ENCODE measurements at regions not wholly inside any gene's neighbourhood (a gene's known extent, or its start where the extent isn't known, plus 50 kb on each side); places are given as distances from the start of the nearest gene placed in this dataset.

- Histone ChIP-seq H3K4ac (ENCODE audit: low read depth in 1 of 2, low read length in 2 of 2) (no peak overlapping the region), H3K4me3 (ENCODE audit: insufficient read depth in 1 of 2, low read depth in 1 of 2, low read length in 2 of 2) (no peak overlapping the region), H4K91ac (ENCODE audit: low read length) (no peak overlapping the region), H2BK12ac (ENCODE audit: low read length in 2 of 2) (no peak overlapping the region), H2AFZ (ENCODE audit: low read depth, low read length) (no peak overlapping the region), H2BK5ac (ENCODE audit: low read depth, low read length, poor library complexity, severe bottlenecking) (no peak overlapping the region), H3K9ac (ENCODE audit: low read length) (no peak overlapping the region), H3K79me1 (replicated peaks; ENCODE audit: low read length, poor library complexity, severe bottlenecking) (no peaks in the 10 kb centered on the region), H2AK5ac (ENCODE audit: low read length, severe bottlenecking) (no peak overlapping the region), H2BK120ac (ENCODE audit: low read depth, low read length) (no peak overlapping the region), H3K18ac (ENCODE audit: low read depth in 1 of 2, low read length in 2 of 2) (no peak overlapping the region), H3K4me2 (ENCODE audit: low read length, poor library complexity, severe bottlenecking) (no peak overlapping the region), H3K23ac (ENCODE audit: low read length in 2 of 2) (no peak overlapping the region), H3K9me3 (ENCODE audit: control insufficient read depth, low read length) (peaks cover 8% of the 10 kb centered on the region), H3K4me1 (ENCODE audit: control insufficient read depth, insufficient read depth, low read depth, low read length) (no peaks in the 10 kb centered on the region), H3K27ac (ENCODE audit: low read length, poor library complexity, severe bottlenecking) (no peak overlapping the region), H4K8ac (ENCODE audit: low read length) (no peak overlapping the region), H3K14ac (ENCODE audit: low read length in 2 of 2) (no peak overlapping the region), H3K36me3 (ENCODE audit: control insufficient read depth in 1 of 2, insufficient read depth in 2 of 2, low read depth in 1 of 2, low read length in 2 of 2) (no peaks in the 10 kb centered on the region), H2BK15ac (ENCODE audit: low read depth, poor library complexity, severe bottlenecking) (no peak overlapping the region), H3K27me3 (ENCODE audit: control insufficient read depth in 1 of 2, insufficient read depth in 1 of 2, low read length in 2 of 2) (no peaks in the 10 kb centered on the region)
- DNase-seq = no peak
- 78% methylated on average over 3 of the region's 4 CpGs for WGBS
Observed at GRCh38 chr15:45995800-45996199, 361.0 kb downstream of the SQOR start.

- Histone ChIP-seq H3K14ac (ENCODE audit: low read length in 2 of 2) (no peak overlapping the region), H3K4ac (ENCODE audit: low read depth in 1 of 2, low read length in 2 of 2) (no peak overlapping the region), H3K9ac (ENCODE audit: low read length) (no peak overlapping the region), H3K27me3 (ENCODE audit: control insufficient read depth in 1 of 2, insufficient read depth in 1 of 2, low read length in 2 of 2) (no peaks in the 10 kb centered on the region), H2AFZ (ENCODE audit: low read depth, low read length) (no peak overlapping the region), H3K23ac (ENCODE audit: low read length in 2 of 2) (no peak overlapping the region), H4K8ac (ENCODE audit: low read length) (no peak overlapping the region), H4K91ac (ENCODE audit: low read length) (no peak overlapping the region), H3K4me3 (ENCODE audit: insufficient read depth in 1 of 2, low read depth in 1 of 2, low read length in 2 of 2) (no peak overlapping the region), H3K27ac (ENCODE audit: low read length, poor library complexity, severe bottlenecking) (no peak overlapping the region), H2BK120ac (ENCODE audit: low read depth, low read length) (no peak overlapping the region), H2BK15ac (ENCODE audit: low read depth, poor library complexity, severe bottlenecking) (no peak overlapping the region), H2BK12ac (ENCODE audit: low read length in 2 of 2) (no peak overlapping the region), H2AK5ac (ENCODE audit: low read length, severe bottlenecking) (no peak overlapping the region), H3K4me2 (ENCODE audit: low read length, poor library complexity, severe bottlenecking) (no peak overlapping the region), H3K36me3 (ENCODE audit: control insufficient read depth in 1 of 2, insufficient read depth in 2 of 2, low read depth in 1 of 2, low read length in 2 of 2) (no peaks in the 10 kb centered on the region), H2BK5ac (ENCODE audit: low read depth, low read length, poor library complexity, severe bottlenecking) (no peak overlapping the region), H3K9me3 (ENCODE audit: control insufficient read depth, low read length) (peaks cover 72% of the 10 kb centered on the region), H3K79me1 (replicated peaks; ENCODE audit: low read length, poor library complexity, severe bottlenecking) (no peaks in the 10 kb centered on the region), H3K18ac (ENCODE audit: low read depth in 1 of 2, low read length in 2 of 2) (no peak overlapping the region), H3K4me1 (ENCODE audit: control insufficient read depth, insufficient read depth, low read depth, low read length) (no peaks in the 10 kb centered on the region)
- 88% methylated on average over 3 of the region's 3 CpGs for WGBS
- DNase-seq = no peak
Observed at GRCh38 chr15:46014532-46014931, 379.7 kb downstream of the SQOR start.

GRCh38 chr15:46034755-46035154 is 399.9 kb downstream of the SQOR start:
- H4K91ac ChIP-seq (ENCODE audit: low read length) = no peak overlapping the region
- H4K8ac ChIP-seq (ENCODE audit: low read length) = no peak overlapping the region
- no peak overlapping the region for H2BK12ac ChIP-seq (ENCODE audit: low read length in 2 of 2)
- H3K23ac ChIP-seq (ENCODE audit: low read length in 2 of 2) = no peak overlapping the region
- H3K18ac ChIP-seq (ENCODE audit: low read depth in 1 of 2, low read length in 2 of 2) = no peak overlapping the region
- no peaks in the 10 kb centered on the region for H3K79me1 ChIP-seq (replicated peaks; ENCODE audit: low read length, poor library complexity, severe bottlenecking)
- no peak overlapping the region for H3K4ac ChIP-seq (ENCODE audit: low read depth in 1 of 2, low read length in 2 of 2)
- no peak overlapping the region for H2BK5ac ChIP-seq (ENCODE audit: low read depth, low read length, poor library complexity, severe bottlenecking)
- H3K4me3 ChIP-seq (ENCODE audit: insufficient read depth in 1 of 2, low read depth in 1 of 2, low read length in 2 of 2) = no peak overlapping the region
- no peak for DNase-seq
- no peak overlapping the region for H2BK120ac ChIP-seq (ENCODE audit: low read depth, low read length)
- H2BK15ac ChIP-seq (ENCODE audit: low read depth, poor library complexity, severe bottlenecking) = no peak overlapping the region
- H3K27ac ChIP-seq (ENCODE audit: low read length, poor library complexity, severe bottlenecking) = no peak overlapping the region
- no peak overlapping the region for H2AK5ac ChIP-seq (ENCODE audit: low read length, severe bottlenecking)
- H3K4me2 ChIP-seq (ENCODE audit: low read length, poor library complexity, severe bottlenecking) = no peak overlapping the region
- H3K14ac ChIP-seq (ENCODE audit: low read length in 2 of 2) = no peak overlapping the region
- H3K9ac ChIP-seq (ENCODE audit: low read length) = no peak overlapping the region
- H3K36me3 ChIP-seq (ENCODE audit: control insufficient read depth in 1 of 2, insufficient read depth in 2 of 2, low read depth in 1 of 2, low read length in 2 of 2) = no peaks in the 10 kb centered on the region
- H3K27me3 ChIP-seq (ENCODE audit: control insufficient read depth in 1 of 2, insufficient read depth in 1 of 2, low read length in 2 of 2) = no peaks in the 10 kb centered on the region
- no peak overlapping the region for H2AFZ ChIP-seq (ENCODE audit: low read depth, low read length)
- peaks cover 16% of the 10 kb centered on the region for H3K9me3 ChIP-seq (ENCODE audit: control insufficient read depth, low read length)
- WGBS = 89% methylated on average over 2 of the region's 2 CpGs
- no peaks in the 10 kb centered on the region for H3K4me1 ChIP-seq (ENCODE audit: control insufficient read depth, insufficient read depth, low read depth, low read length)

- DNase-seq = no peak
- Histone ChIP-seq H3K4ac (ENCODE audit: low read depth in 1 of 2, low read length in 2 of 2) (no peak overlapping the region), H3K27ac (ENCODE audit: low read length, poor library complexity, severe bottlenecking) (no peak overlapping the region), H2BK120ac (ENCODE audit: low read depth, low read length) (no peak overlapping the region), H3K9me3 (ENCODE audit: control insufficient read depth, low read length) (no peaks in the 10 kb centered on the region), H4K91ac (ENCODE audit: low read length) (no peak overlapping the region), H2BK15ac (ENCODE audit: low read depth, poor library complexity, severe bottlenecking) (no peak overlapping the region), H2AFZ (ENCODE audit: low read depth, low read length) (no peak overlapping the region), H3K4me2 (ENCODE audit: low read length, poor library complexity, severe bottlenecking) (no peak overlapping the region), H3K18ac (ENCODE audit: low read depth in 1 of 2, low read length in 2 of 2) (no peak overlapping the region), H2AK5ac (ENCODE audit: low read length, severe bottlenecking) (no peak overlapping the region), H3K4me3 (ENCODE audit: insufficient read depth in 1 of 2, low read depth in 1 of 2, low read length in 2 of 2) (no peak overlapping the region), H4K8ac (ENCODE audit: low read length) (no peak overlapping the region), H3K27me3 (ENCODE audit: control insufficient read depth in 1 of 2, insufficient read depth in 1 of 2, low read length in 2 of 2) (no peaks in the 10 kb centered on the region), H3K79me1 (replicated peaks; ENCODE audit: low read length, poor library complexity, severe bottlenecking) (no peaks in the 10 kb centered on the region), H3K4me1 (ENCODE audit: control insufficient read depth, insufficient read depth, low read depth, low read length) (no peaks in the 10 kb centered on the region), H3K36me3 (ENCODE audit: control insufficient read depth in 1 of 2, insufficient read depth in 2 of 2, low read depth in 1 of 2, low read length in 2 of 2) (no peaks in the 10 kb centered on the region), H3K23ac (ENCODE audit: low read length in 2 of 2) (no peak overlapping the region), H3K14ac (ENCODE audit: low read length in 2 of 2) (no peak overlapping the region), H2BK5ac (ENCODE audit: low read depth, low read length, poor library complexity, severe bottlenecking) (no peak overlapping the region), H2BK12ac (ENCODE audit: low read length in 2 of 2) (no peak overlapping the region), H3K9ac (ENCODE audit: low read length) (no peak overlapping the region)
- WGBS = 77% methylated on average over 4 of the region's 4 CpGs
Observed at GRCh38 chr15:46039703-46040102, 404.9 kb downstream of the SQOR start.
